Peyer's patch (tissue), 4 donors: ENCODE measurements at regions not wholly inside any gene's neighbourhood (a gene's known extent, or its start where the extent isn't known, plus 50 kb on each side); places are given as distances from the start of the nearest gene placed in this dataset.

ENCODE experiments used
- POLR2A ChIP-seq, 2 donors: fragments of 450-650 bp; IDR thresholded peaks; one replicate each; pipeline ENCODE4 v1.5.1; 2017; ENCODE audit warnings: antibody characterized with exemption in 2 of 2, mild to moderate bottlenecking in 2 of 2, moderate library complexity in 2 of 2
- TF ChIP-seq, protein P1 (sequence below), 6 experiments: fragments of 450-650 bp in 4 of 6; fragments of 200-600 bp in 2 of 6; sonication (generic) in 1 of 6; IDR thresholded peaks; one replicate each; pipeline ENCODE4 v1.5.1; 2017 to 2019; ENCODE audit warnings: antibody characterized with exemption in 6 of 6, mild to moderate bottlenecking in 3 of 6, moderate library complexity in 1 of 6

DNA sequence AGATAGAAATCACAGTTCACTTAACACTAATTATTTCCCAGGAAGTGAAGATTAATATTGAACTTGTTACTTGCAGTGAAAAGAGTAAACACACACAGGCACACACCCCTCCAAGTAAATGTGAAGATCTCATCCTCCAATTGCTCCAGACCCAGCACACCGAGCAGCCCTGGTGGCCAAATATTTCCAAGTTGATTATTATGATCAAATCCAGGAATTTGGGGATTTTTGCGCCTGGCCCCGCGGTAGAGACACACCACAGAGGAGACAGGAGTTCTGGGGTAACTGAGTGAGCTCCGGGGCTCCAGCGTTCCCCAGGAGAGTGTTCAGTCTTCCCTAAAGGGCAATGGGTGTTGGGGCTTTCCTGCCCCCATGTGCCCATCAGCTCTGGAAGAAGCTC lies 431.5 kb downstream of the BCL11B start:
- TF ChIP-seq, protein P1, sequence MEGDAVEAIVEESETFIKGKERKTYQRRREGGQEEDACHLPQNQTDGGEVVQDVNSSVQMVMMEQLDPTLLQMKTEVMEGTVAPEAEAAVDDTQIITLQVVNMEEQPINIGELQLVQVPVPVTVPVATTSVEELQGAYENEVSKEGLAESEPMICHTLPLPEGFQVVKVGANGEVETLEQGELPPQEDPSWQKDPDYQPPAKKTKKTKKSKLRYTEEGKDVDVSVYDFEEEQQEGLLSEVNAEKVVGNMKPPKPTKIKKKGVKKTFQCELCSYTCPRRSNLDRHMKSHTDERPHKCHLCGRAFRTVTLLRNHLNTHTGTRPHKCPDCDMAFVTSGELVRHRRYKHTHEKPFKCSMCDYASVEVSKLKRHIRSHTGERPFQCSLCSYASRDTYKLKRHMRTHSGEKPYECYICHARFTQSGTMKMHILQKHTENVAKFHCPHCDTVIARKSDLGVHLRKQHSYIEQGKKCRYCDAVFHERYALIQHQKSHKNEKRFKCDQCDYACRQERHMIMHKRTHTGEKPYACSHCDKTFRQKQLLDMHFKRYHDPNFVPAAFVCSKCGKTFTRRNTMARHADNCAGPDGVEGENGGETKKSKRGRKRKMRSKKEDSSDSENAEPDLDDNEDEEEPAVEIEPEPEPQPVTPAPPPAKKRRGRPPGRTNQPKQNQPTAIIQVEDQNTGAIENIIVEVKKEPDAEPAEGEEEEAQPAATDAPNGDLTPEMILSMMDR (IDR thresholded peaks at IDR 0.05): no peak
- TF ChIP-seq POLR2A (IDR thresholded peaks at IDR 0.05): no peak
